Peyer's patch (tissue), 4 donors: ENCODE measurements at regions not wholly inside any gene's neighbourhood (a gene's known extent, or its start where the extent isn't known, plus 50 kb on each side); places are given as distances from the start of the nearest gene placed in this dataset.

ENCODE experiments used
- DNase-seq, 3 donors: peaks; one replicate each; pipeline ENCODE4 v3.0.0-alpha.2; 2017 to 2019
- H3K27ac ChIP-seq, 4 donors: fragments of 200-600 bp; sonication (generic); one replicate each; pipeline ENCODE4 v1.5.1; 2016 to 2019
- H3K27me3 ChIP-seq, 2 donors: fragments of 200-600 bp; sonication (generic); one replicate each; pipeline ENCODE4 v1.5.1; 2019
- H3K36me3 ChIP-seq, 3 donors: fragments of 200-600 bp; sonication (generic); one replicate each; pipeline ENCODE4 v1.5.1; 2016 to 2019
- H3K4me1 ChIP-seq, 4 donors: fragments of 200-600 bp; sonication (generic); one replicate each; pipeline ENCODE4 v1.5.1; 2016 to 2019
- H3K4me3 ChIP-seq, 4 donors: fragments of 200-600 bp; sonication (generic); 1 replicate in 3 of 4; 2 replicates in 1 of 4; pipeline ENCODE4 v1.5.1; 2016 to 2019; ENCODE audit warnings: mild to moderate bottlenecking in 1 of 4
- H3K9me3 ChIP-seq, 4 donors: fragments of 200-600 bp; sonication (generic); one replicate each; pipeline ENCODE4 v1.5.1; 2016 to 2019; ENCODE audit warnings: mild to moderate bottlenecking in 1 of 4
- POLR2A ChIP-seq, 2 donors: fragments of 450-650 bp; IDR thresholded peaks; one replicate each; pipeline ENCODE4 v1.5.1; 2017; ENCODE audit warnings: antibody characterized with exemption in 2 of 2, mild to moderate bottlenecking in 2 of 2, moderate library complexity in 2 of 2
- TF ChIP-seq, protein P1 (sequence below), 6 experiments: fragments of 450-650 bp in 4 of 6; fragments of 200-600 bp in 2 of 6; sonication (generic) in 1 of 6; IDR thresholded peaks; one replicate each; pipeline ENCODE4 v1.5.1; 2017 to 2019; ENCODE audit warnings: antibody characterized with exemption in 6 of 6, mild to moderate bottlenecking in 3 of 6, moderate library complexity in 1 of 6

DNA sequence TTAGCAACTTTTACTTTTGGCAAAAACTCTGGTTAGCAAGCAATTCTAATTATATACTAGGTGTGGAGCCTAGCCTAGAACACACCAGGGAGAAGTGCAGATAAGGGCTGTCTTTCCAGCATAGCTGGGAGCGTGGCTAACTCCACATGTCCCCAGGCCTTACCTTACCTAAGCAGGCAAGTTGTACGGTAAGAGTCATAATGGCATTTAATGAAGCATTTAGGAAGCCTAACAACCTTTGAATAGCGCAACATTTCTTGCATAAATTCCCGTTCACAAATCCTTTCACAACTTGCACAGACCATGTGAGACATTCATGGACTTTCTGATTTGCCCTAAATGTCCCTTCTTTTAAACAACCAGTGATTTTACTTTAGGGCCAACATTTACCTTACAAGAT lies 917.4 kb upstream of the ACO1 start:
- H3K27ac ChIP-seq: no peak overlapping the region
- no peaks in the 10 kb centered on the region for H3K4me1 ChIP-seq
- no peak for DNase-seq
- H3K27me3 ChIP-seq: no peaks in the 10 kb centered on the region
- no peak overlapping the region for H3K4me3 ChIP-seq
- no peaks in the 10 kb centered on the region for H3K36me3 ChIP-seq
- TF ChIP-seq, protein P1, sequence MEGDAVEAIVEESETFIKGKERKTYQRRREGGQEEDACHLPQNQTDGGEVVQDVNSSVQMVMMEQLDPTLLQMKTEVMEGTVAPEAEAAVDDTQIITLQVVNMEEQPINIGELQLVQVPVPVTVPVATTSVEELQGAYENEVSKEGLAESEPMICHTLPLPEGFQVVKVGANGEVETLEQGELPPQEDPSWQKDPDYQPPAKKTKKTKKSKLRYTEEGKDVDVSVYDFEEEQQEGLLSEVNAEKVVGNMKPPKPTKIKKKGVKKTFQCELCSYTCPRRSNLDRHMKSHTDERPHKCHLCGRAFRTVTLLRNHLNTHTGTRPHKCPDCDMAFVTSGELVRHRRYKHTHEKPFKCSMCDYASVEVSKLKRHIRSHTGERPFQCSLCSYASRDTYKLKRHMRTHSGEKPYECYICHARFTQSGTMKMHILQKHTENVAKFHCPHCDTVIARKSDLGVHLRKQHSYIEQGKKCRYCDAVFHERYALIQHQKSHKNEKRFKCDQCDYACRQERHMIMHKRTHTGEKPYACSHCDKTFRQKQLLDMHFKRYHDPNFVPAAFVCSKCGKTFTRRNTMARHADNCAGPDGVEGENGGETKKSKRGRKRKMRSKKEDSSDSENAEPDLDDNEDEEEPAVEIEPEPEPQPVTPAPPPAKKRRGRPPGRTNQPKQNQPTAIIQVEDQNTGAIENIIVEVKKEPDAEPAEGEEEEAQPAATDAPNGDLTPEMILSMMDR (IDR thresholded peaks at IDR 0.05): no peak
- no peak for TF ChIP-seq POLR2A (IDR thresholded peaks at IDR 0.05)
- no peaks in the 10 kb centered on the region for H3K9me3 ChIP-seq

DNA sequence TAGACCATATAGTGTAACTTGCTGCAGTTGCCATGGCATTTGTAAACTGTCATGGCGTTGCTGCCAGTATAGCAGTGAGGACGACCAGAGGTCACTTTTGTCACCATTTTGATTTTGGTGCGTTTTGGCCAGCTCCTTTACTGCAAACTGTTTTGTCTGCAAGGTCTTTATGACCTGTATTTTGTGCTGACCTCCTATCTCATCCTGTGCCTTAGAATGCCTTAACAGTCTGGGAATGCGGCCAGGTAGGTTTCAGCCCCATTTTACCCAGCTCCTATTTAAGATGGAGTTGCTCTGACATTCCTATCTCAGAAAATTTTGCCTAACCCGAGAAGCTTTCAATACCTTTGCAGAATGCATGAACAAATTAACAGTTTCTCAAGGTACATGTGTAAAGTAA lies 914.4 kb upstream of the ACO1 start:
- TF ChIP-seq, protein P1 (IDR thresholded peaks at IDR 0.05): no peak
- no peak for TF ChIP-seq POLR2A (IDR thresholded peaks at IDR 0.05)
- no peak for DNase-seq
- no peaks in the 10 kb centered on the region for H3K9me3 ChIP-seq
- no peaks in the 10 kb centered on the region for H3K36me3 ChIP-seq
- no peaks in the 10 kb centered on the region for H3K27me3 ChIP-seq
- no peak overlapping the region for H3K4me3 ChIP-seq
- no peaks in the 10 kb centered on the region for H3K4me1 ChIP-seq
- H3K27ac ChIP-seq: no peak overlapping the region

DNA sequence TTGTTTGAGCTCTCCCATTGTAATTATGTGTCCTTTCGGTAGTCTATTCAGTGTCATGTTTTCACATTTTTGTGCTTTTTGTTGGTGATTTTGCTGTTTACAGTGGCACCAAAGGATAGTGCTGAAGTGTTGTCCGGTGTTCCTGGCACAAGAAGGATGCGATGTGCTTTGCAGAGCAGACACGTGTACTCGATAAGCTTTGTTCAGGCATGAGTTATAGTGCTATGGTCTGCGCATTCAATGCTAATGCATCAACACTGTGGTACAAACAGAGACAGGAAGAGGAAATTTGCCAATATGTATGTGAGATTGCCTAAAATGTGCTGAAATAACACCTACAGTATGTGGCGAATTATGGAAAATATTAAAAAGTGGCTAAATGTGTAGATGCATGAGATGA lies 913.4 kb upstream of the ACO1 start:
- Histone ChIP-seq H3K27me3 (no peaks in the 10 kb centered on the region), H3K36me3 (no peaks in the 10 kb centered on the region), H3K4me3 (no peak overlapping the region), H3K27ac (no peak overlapping the region), H3K4me1 (no peaks in the 10 kb centered on the region), H3K9me3 (no peaks in the 10 kb centered on the region)
- no peak for DNase-seq
- TF ChIP-seq POLR2A (IDR thresholded peaks at IDR 0.05): no peak
- TF ChIP-seq, protein P1 (IDR thresholded peaks at IDR 0.05): no peak

DNA sequence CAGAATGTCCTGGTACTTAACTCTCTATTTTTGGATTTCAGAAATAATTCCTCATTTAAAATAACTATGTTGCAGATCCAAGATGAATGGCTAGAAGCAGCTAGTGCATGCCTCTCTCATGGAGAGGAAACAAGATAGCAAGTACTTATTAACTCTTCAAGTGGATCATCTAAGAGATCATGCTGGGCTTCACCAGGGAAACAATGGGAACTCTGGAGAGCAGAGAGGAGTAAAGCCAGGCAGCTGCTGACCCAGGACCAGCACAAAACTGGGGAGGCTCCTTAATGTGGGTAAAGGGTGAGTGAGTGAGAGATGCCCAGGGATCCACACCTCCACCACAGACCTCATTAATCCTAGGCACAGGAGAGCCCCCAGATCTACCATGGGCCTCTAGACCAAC lies 897.8 kb upstream of the ACO1 start:
- no peak for TF ChIP-seq POLR2A (IDR thresholded peaks at IDR 0.05)
- TF ChIP-seq, protein P1 (IDR thresholded peaks at IDR 0.05): no peak

DNA sequence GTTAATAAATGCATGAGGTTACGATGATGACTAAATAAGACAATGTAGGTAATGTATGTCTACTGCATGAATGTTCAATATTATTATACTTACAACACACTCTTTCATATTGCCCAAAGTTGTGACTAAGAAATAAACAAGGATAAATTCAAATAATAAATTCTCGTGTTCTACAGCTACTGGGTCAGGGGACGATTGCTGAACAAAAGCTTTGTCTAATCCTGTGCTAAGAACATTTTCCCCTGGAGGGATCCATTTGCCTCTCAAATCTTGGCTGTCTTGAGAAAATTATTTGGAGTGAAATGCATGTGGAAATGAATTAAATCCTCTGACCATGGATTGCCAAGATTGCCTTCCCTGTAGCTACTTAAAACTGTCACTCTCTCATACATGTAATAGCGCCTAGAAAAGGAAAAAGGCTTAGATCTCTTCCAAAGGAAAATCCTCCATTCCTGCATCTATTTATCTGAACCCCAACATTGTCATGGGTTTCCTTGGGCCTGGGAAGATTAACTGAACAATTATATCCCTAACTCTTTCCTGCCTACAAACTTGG lies 893.8 kb upstream of the ACO1 start:
- Histone ChIP-seq H3K9me3 (no peaks in the 10 kb centered on the region), H3K27me3 (no peaks in the 10 kb centered on the region), H3K36me3 (no peaks in the 10 kb centered on the region), H3K27ac (no peak overlapping the region), H3K4me1 (no peaks in the 10 kb centered on the region), H3K4me3 (no peak overlapping the region)
- TF ChIP-seq, protein P1 (IDR thresholded peaks at IDR 0.05): no peak
- TF ChIP-seq POLR2A (IDR thresholded peaks at IDR 0.05): no peak
- no peak for DNase-seq

More for the DNA sequence above, 897.8 kb upstream of the ACO1 start:
- Histone ChIP-seq H3K27ac (no peak overlapping the region), H3K36me3 (no peaks in the 10 kb centered on the region), H3K4me3 (no peak overlapping the region), H3K4me1 (no peaks in the 10 kb centered on the region), H3K9me3 (no peaks in the 10 kb centered on the region), H3K27me3 (no peaks in the 10 kb centered on the region)
- no peak for DNase-seq

DNA sequence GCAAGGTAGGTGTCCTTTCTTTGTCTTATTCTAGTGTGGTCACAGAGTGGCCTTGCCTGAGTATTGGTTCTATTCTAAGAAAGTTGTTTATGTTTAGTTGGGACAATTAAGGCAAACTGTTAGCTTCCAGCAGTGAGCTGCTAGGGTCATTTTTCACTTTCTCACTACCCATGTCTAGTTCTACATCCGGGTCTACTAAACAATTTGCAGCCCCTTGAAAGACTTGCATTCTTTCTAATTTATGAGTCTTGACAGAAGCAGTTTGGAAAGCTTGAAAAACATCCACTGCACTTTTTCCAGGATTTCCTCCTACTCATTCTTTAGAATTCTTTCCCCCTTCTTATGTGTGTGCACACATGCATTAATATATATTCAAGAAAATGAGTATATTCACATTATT lies 892.2 kb upstream of the ACO1 start:
- Histone ChIP-seq H3K9me3 (no peaks in the 10 kb centered on the region), H3K4me1 (no peaks in the 10 kb centered on the region), H3K4me3 (no peak overlapping the region), H3K27ac (no peak overlapping the region), H3K27me3 (no peaks in the 10 kb centered on the region), H3K36me3 (no peaks in the 10 kb centered on the region)
- no peak for DNase-seq
- TF ChIP-seq, protein P1 (IDR thresholded peaks at IDR 0.05): no peak
- TF ChIP-seq POLR2A (IDR thresholded peaks at IDR 0.05): no peak
